SK-N-SH treated with all-trans-retinoic acid at 6 μM for 48 hours (cell line): ENCODE measurements at regions not wholly inside any gene's neighbourhood (a gene's known extent, or its start where the extent isn't known, plus 50 kb on each side); places are given as distances from the start of the nearest gene placed in this dataset.

Experiments used
- ATAC-seq: fragments of 200-7000 bp; cut with Tn5 transposase; 3 replicates; pipeline ENCODE4 v1.9.1; 2020; ENCODE audit warnings: mild to moderate bottlenecking, moderate library complexity
- ARNTL ChIP-seq: fragments of 450-650 bp; formaldehyde crosslinking; IDR thresholded peaks from 2 replicates; pipeline ENCODE4 v1.5.0; 2020; ENCODE audit warnings: low read depth, mild to moderate bottlenecking, moderate library complexity, borderline replicate concordance
- BACH2 ChIP-seq: fragments of 250-450 bp; sonication (Bioruptor Pico); IDR thresholded peaks from 2 replicates; pipeline ENCODE4 v1.9.0; 2021; ENCODE audit warnings: mild to moderate bottlenecking, borderline replicate concordance
- CREB5 ChIP-seq: fragments of 250-450 bp; sonication (Bioruptor Pico); IDR thresholded peaks from 2 replicates; pipeline ENCODE4 v1.5.1; 2020; ENCODE audit warnings: low read depth, mild to moderate bottlenecking, moderate library complexity
- CSDC2 ChIP-seq: fragments of 250-450 bp; sonication (Bioruptor Pico); IDR thresholded peaks from 2 replicates; pipeline ENCODE4 v1.5.0; 2020; ENCODE audit warnings: mild to moderate bottlenecking, moderate library complexity
- ESRRG ChIP-seq: fragments of 250-450 bp; sonication (Bioruptor Pico); IDR thresholded peaks from 2 replicates; pipeline ENCODE4 v1.6.1; 2021; ENCODE audit warnings: mild to moderate bottlenecking
- ISL1 ChIP-seq: fragments of 250-450 bp; sonication (Bioruptor Pico); IDR thresholded peaks from 2 replicates; pipeline ENCODE4 v2.1.2; 2022; ENCODE audit warnings: mild to moderate bottlenecking, moderate library complexity
- OSR1 ChIP-seq: fragments of 250-450 bp; sonication (Bioruptor Pico); IDR thresholded peaks from 2 replicates; pipeline ENCODE4 v1.8.0; 2022; ENCODE audit warnings: moderate library complexity, mild to moderate bottlenecking, inconsistent platforms
- PPARA ChIP-seq: fragments of 250-450 bp; sonication (Bioruptor Pico); IDR thresholded peaks from 2 replicates; pipeline ENCODE4 v1.5.0; 2020; ENCODE audit warnings: mild to moderate bottlenecking, borderline replicate concordance
- RARB ChIP-seq: fragments of 250-450 bp; sonication (Bioruptor Pico); IDR thresholded peaks from 2 replicates; pipeline ENCODE4 v1.8.0; 2021; ENCODE audit warnings: mild to moderate bottlenecking, moderate library complexity
- SNAI2 ChIP-seq: fragments of 250-450 bp; sonication (Bioruptor Pico); IDR thresholded peaks from 2 replicates; pipeline ENCODE4 v1.5.0; 2020; ENCODE audit warnings: mild to moderate bottlenecking, moderate library complexity
- TCF4 ChIP-seq: fragments of 250-450 bp; sonication (Bioruptor Pico); IDR thresholded peaks from 2 replicates; pipeline ENCODE4 v1.8.0; 2021; ENCODE audit warnings: mild to moderate bottlenecking, moderate library complexity, borderline replicate concordance
- TOX ChIP-seq: fragments of 250-450 bp; sonication (Bioruptor Pico); IDR thresholded peaks from 2 replicates; pipeline ENCODE4 v1.8.0; 2021; ENCODE audit warnings: mild to moderate bottlenecking, moderate library complexity, borderline replicate concordance
- ZC3H10 ChIP-seq: fragments of 250-450 bp; sonication (Bioruptor Pico); IDR thresholded peaks from 2 replicates; pipeline ENCODE4 v1.5.1; 2021; ENCODE audit warnings: mild to moderate bottlenecking, moderate library complexity
- ZFP3 ChIP-seq: fragments of 250-450 bp; sonication (Bioruptor Pico); IDR thresholded peaks from 2 replicates; pipeline ENCODE4 v1.5.0; 2020; ENCODE audit warnings: mild to moderate bottlenecking, moderate library complexity
- ZFP30 ChIP-seq: fragments of 450-650 bp; formaldehyde crosslinking; IDR thresholded peaks from 2 replicates; pipeline ENCODE4 v1.5.0; 2022; ENCODE audit warnings: mild to moderate bottlenecking, moderate library complexity
- ZNF565 ChIP-seq: fragments of 450-650 bp; formaldehyde crosslinking; conservative IDR thresholded peaks from 2 replicates; pipeline ENCODE4 v1.5.0; 2020; ENCODE audit warnings: low read depth, mild to moderate bottlenecking, moderate library complexity
- ZNF70 ChIP-seq: fragments of 450-650 bp; formaldehyde crosslinking; IDR thresholded peaks from 2 replicates; pipeline ENCODE4 v1.5.0; 2020; ENCODE audit warnings: mild to moderate bottlenecking, moderate library complexity
- ZNF8 ChIP-seq: fragments of 450-650 bp; formaldehyde crosslinking; IDR thresholded peaks from 2 replicates; pipeline ENCODE4 v1.5.0; 2020; ENCODE audit warnings: mild to moderate bottlenecking, moderate library complexity
- TF ChIP-seq, protein P1 (sequence below): fragments of 250-450 bp; sonication (Bioruptor Pico); IDR thresholded peaks from 2 replicates; pipeline ENCODE4 v1.5.1; 2021; ENCODE audit warnings: mild to moderate bottlenecking, moderate library complexity
- TF ChIP-seq, protein P2 (sequence below): fragments of 250-450 bp; sonication (Bioruptor Pico); IDR thresholded peaks from 2 replicates; pipeline ENCODE4 v1.8.0; 2021; ENCODE audit warnings: low read depth, mild to moderate bottlenecking, moderate library complexity, borderline replicate concordance
- TF ChIP-seq, protein P3 (sequence below): fragments of 250-450 bp; sonication (Bioruptor Pico); IDR thresholded peaks from 2 replicates; pipeline ENCODE4 v1.8.0; 2020; ENCODE audit warnings: mild to moderate bottlenecking, moderate library complexity, borderline replicate concordance

- no peak for ATAC-seq
- TF ChIP-seq CSDC2 (no peak), BACH2 (CRISPR knock-in tag) (no peak)
- TF ChIP-seq, protein P1, sequence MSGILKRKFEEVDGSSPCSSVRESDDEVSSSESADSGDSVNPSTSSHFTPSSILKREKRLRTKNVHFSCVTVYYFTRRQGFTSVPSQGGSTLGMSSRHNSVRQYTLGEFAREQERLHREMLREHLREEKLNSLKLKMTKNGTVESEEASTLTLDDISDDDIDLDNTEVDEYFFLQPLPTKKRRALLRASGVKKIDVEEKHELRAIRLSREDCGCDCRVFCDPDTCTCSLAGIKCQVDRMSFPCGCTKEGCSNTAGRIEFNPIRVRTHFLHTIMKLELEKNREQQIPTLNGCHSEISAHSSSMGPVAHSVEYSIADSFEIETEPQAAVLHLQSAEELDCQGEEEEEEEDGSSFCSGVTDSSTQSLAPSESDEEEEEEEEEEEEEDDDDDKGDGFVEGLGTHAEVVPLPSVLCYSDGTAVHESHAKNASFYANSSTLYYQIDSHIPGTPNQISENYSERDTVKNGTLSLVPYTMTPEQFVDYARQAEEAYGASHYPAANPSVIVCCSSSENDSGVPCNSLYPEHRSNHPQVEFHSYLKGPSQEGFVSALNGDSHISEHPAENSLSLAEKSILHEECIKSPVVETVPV (CRISPR knock-in tag), result no peak
These were observed 74.7 kb downstream of the GPR65 start for GRCh38 chr14:88079624-88080023.

GRCh38 chr14:88085736-88086135, 80.8 kb downstream of the GPR65 start:
- no peak for ATAC-seq
- TF ChIP-seq PPARA (no peak), ZNF565 (CRISPR knock-in tag) (no peak), ZFP30 (CRISPR knock-in tag) (no peak), OSR1 (CRISPR knock-in tag) (no peak), ESRRG (CRISPR knock-in tag) (no peak), BACH2 (CRISPR knock-in tag) (no peak), ISL1 (no peak), TCF4 (CRISPR knock-in tag) (no peak), ARNTL (no peak), ZNF8 (no peak), CREB5 (no peak), CSDC2 (no peak), ZFP3 (no peak), TOX (CRISPR knock-in tag) (no peak)
- TF ChIP-seq, protein P2, sequence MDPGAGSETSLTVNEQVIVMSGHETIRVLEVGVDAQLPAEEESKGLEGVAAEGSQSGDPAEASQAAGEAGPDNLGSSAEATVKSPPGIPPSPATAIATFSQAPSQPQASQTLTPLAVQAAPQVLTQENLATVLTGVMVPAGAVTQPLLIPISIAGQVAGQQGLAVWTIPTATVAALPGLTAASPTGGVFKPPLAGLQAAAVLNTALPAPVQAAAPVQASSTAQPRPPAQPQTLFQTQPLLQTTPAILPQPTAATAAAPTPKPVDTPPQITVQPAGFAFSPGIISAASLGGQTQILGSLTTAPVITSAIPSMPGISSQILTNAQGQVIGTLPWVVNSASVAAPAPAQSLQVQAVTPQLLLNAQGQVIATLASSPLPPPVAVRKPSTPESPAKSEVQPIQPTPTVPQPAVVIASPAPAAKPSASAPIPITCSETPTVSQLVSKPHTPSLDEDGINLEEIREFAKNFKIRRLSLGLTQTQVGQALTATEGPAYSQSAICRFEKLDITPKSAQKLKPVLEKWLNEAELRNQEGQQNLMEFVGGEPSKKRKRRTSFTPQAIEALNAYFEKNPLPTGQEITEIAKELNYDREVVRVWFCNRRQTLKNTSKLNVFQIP (CRISPR knock-in tag), result no peak
- TF ChIP-seq, protein P1 (CRISPR knock-in tag), result no peak
- TF ChIP-seq, protein P3, sequence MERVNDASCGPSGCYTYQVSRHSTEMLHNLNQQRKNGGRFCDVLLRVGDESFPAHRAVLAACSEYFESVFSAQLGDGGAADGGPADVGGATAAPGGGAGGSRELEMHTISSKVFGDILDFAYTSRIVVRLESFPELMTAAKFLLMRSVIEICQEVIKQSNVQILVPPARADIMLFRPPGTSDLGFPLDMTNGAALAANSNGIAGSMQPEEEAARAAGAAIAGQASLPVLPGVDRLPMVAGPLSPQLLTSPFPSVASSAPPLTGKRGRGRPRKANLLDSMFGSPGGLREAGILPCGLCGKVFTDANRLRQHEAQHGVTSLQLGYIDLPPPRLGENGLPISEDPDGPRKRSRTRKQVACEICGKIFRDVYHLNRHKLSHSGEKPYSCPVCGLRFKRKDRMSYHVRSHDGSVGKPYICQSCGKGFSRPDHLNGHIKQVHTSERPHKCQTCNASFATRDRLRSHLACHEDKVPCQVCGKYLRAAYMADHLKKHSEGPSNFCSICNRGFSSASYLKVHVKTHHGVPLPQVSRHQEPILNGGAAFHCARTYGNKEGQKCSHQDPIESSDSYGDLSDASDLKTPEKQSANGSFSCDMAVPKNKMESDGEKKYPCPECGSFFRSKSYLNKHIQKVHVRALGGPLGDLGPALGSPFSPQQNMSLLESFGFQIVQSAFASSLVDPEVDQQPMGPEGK (CRISPR knock-in tag), result no peak

DNA sequence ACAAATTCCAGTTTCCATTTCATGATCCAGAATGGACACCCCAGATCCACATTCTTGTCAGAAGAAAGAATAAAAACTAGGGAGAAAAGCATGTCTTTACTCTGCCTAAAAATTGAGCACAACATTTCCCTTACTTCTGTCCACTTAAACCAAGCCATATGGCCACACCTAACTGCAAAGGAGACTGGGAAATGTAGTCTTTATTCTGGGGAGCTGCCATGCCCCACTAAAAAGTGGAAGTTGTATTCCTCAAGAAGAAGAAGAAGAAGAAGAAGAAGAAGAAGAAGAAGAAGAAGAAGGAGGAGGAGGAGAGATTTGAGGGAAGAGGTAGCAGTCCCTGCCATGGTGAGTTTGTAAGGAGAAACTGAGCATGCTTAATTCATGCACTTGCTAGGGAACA, 84.5 kb downstream of the GPR65 start:
- TF ChIP-seq, protein P1 (CRISPR knock-in tag), result no peak
- TF ChIP-seq ESRRG (CRISPR knock-in tag) (no peak), CSDC2 (no peak), SNAI2 (no peak), TCF4 (CRISPR knock-in tag) (no peak), ZNF70 (no peak), BACH2 (CRISPR knock-in tag) (no peak), TOX (CRISPR knock-in tag) (no peak), ZFP30 (CRISPR knock-in tag) (no peak), ZC3H10 (CRISPR knock-in tag) (no peak), PPARA (no peak), RARB (CRISPR knock-in tag) (no peak), OSR1 (CRISPR knock-in tag) (no peak)
- TF ChIP-seq, protein P3 (CRISPR knock-in tag), result no peak
- TF ChIP-seq, protein P2 (CRISPR knock-in tag), result no peak
- TF ChIP-seq, all 23 proteins: peak for 0
- no peak for ATAC-seq
